ACHN (cell line): ENCODE measurements at regions not wholly inside any gene's neighbourhood (a gene's known extent, or its start where the extent isn't known, plus 50 kb on each side); places are given as distances from the start of the nearest gene placed in this dataset.

Experiments used
- DNase-seq: peaks from one replicate; pipeline ENCODE4 v3.0.0-alpha.2; 2015
- in situ Hi-C: cut with HindIII; loops from 2 replicates; pipeline ENCODE4 v1.10.0; 2017; ENCODE audit warnings: low sequenced_read_pairs, low pct_ligation_motif_present, low pct_unique_long_range_greater_than_20kb

DNA sequence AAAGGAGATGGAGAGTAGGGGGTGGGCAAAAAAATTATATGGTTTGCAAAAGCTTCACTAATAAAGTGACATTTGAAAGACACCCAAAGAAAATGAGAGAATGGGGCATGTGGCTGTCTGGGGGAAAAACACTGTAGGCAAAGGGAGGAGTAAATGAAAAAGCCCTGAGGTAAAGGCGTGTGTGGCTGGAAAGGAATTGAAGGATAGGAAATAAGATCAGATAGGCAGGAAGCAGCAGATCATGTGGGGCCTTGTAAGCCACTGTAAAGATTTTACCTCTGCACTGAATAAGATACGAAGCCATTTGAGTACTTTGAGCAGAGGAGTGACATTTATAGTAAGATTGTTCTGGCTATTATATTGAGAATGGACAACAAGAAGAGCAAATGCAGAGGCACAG lies 49.8 kb upstream of the FDX1 start:
- in situ Hi-C loops = no loop called here
- no peak for DNase-seq
